Testis (tissue), 2 donors: ENCODE measurements at regions not wholly inside any gene's neighbourhood (a gene's known extent, or its start where the extent isn't known, plus 50 kb on each side); places are given as distances from the start of the nearest gene placed in this dataset.
"Not testable (repeated sequence)": the region's sequence is repeated elsewhere in the genome, so short reads cannot be mapped to it uniquely, and the experiment has no call there.

Experiments
- DNase-seq: peaks from one replicate; pipeline ENCODE4 v3.0.0-alpha.2; 2019
- H3K27ac ChIP-seq, 2 donors: fragments of 200-600 bp; sonication (generic); one replicate each; pipeline ENCODE4 v1.5.1; 2019
- H3K27me3 ChIP-seq: fragments of 200-600 bp; sonication (generic); one replicate; pipeline ENCODE4 v1.5.1; 2019
- H3K36me3 ChIP-seq: fragments of 200-600 bp; sonication (generic); one replicate; pipeline ENCODE4 v1.5.1; 2017; ENCODE audit warnings: low read depth; ENCODE audit errors: missing control alignments
- H3K4me1 ChIP-seq: fragments of 200-600 bp; sonication (generic); one replicate; pipeline ENCODE4 v1.5.1; 2019
- H3K4me3 ChIP-seq, 2 donors: fragments of 200-600 bp; sonication (generic); one replicate each; pipeline ENCODE4 v1.5.1; 2017 to 2019
- H3K9me3 ChIP-seq: fragments of 200-600 bp; sonication (generic); one replicate; pipeline ENCODE4 v1.5.1; 2017
- CTCF ChIP-seq, 3 experiments: fragments of 450-650 bp in 2 of 3; fragments of 200-600 bp in 1 of 3; sonication (generic) in 1 of 3; IDR thresholded peaks; one replicate each; pipeline ENCODE4 v1.5.1; 2016 to 2019; ENCODE audit warnings: antibody characterized with exemption in 3 of 3, mild to moderate bottlenecking in 2 of 3, moderate library complexity in 1 of 3
- POLR2A ChIP-seq: fragments of 450-650 bp; IDR thresholded peaks from one replicate; pipeline ENCODE4 v1.6.1; 2017; ENCODE audit warnings: antibody characterized with exemption, mild to moderate bottlenecking, moderate library complexity
- WGBS, 2 donors: methylation state at CpG; one replicate each; pipeline ENCODE4 v1.1.5; 2018; 5-methylcytosine and 5-hydroxymethylcytosine counted together
- intact Hi-C: fragments of 100-400 bp; cut with DNase I; formaldehyde crosslinking; loops from one replicate; pipeline ENCODE4 v1.15.1; 2023; ENCODE audit warnings: low total_unique reads

GRCh38 chr6:27601668-27602254 lies 128.9 kb upstream of the ZNF184 start:
- intact Hi-C loops = no loop called here
- no peaks in the 10 kb centered on the region for H3K9me3 ChIP-seq
- WGBS, 2 donors = 13 to 15% methylated on average over 23 of the region's 23 CpGs
- H3K36me3 ChIP-seq = no peaks in the 10 kb centered on the region
- TF ChIP-seq POLR2A = no peak
- TF ChIP-seq CTCF (IDR thresholded peaks at IDR 0.05) = no peak
- H3K4me1 ChIP-seq = no peaks in the 10 kb centered on the region
- no peak for DNase-seq
- H3K27me3 ChIP-seq = no peaks in the 10 kb centered on the region
- no peak overlapping the region for H3K27ac ChIP-seq
- H3K4me3 ChIP-seq = no peak overlapping the region

DNA sequence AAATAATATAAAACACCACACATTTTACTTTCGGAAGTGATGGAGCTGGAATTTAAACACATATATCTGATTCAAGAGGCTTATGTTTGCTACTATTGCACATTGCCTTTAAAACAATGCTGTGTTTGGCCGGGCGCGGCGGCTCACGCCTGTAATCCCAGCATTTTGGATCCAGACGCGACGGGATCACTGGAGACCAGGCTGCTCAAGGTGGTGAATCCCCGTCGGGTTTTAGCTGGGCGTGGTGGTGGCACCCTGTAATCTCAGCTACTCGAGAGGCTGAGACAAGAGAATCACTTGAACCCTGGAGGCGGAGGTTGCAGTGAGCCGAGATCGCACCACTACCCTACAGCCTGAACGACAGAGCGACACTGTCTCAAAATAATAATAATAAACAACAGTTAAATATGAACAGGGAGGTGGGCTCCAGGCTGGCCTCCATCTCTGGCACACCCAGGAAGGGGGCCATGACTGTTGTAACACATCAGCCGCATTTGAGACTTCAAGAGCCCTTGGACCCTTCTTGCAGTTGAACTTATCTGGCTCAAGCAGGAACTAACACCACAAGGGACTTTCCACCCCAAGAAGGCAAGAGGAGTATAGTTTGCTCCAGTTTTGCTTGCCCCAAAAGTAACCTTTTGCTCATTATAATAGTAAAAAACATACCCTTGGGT lies 127.1 kb upstream of the ZNF184 start:
- WGBS, 2 donors = 67 to 71% methylated on average over 12 to 19 of the region's 19 CpGs
- Histone ChIP-seq H3K4me1 (no peaks in the 10 kb centered on the region), H3K27ac (no peak overlapping the region), H3K9me3 (no peaks in the 10 kb centered on the region), H3K4me3 (no peak overlapping the region), H3K27me3 (no peaks in the 10 kb centered on the region), H3K36me3 (no peaks in the 10 kb centered on the region)
- intact Hi-C loops = no loop called here
- no peak for DNase-seq
- TF ChIP-seq POLR2A (no peak), CTCF (IDR thresholded peaks at IDR 0.05) (no peak)

DNA sequence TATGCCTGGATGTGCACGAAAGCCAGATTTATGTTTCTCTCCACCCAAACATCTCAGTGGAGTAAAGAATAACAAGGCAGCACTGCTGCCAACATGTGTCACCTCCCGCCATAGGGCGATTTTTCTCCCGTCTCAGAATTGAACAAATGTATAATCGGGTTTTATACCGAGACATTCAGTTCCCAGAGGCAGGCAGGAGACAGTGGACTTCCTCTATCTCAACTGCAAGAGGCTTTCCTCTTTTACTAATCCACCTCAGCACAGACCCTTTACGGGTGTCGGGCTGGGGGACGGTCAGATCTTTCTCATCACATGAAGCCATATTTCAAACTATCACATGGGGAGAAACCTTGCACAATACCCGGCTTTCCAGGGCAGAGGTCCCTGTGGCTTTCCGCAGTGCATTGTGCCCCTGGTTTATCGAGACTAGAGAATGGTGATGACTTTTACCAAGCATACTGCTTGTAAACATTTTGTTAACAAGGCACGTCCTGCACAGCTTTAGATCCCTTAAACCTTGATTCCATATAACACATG lies 124.2 kb upstream of the ZNF184 start:
- H3K27ac ChIP-seq, H3K4me1 ChIP-seq, intact Hi-C loops, H3K36me3 ChIP-seq, DNase-seq, H3K9me3 ChIP-seq, H3K4me3 ChIP-seq, H3K27me3 ChIP-seq: not testable (repeated sequence)
- 22 to 36% methylated on average over 13 of the region's 13 CpGs for WGBS, 2 donors

GRCh38 chr6:27593861-27594260 lies 121.0 kb upstream of the ZNF184 start:
- Histone ChIP-seq H3K9me3 (no peaks in the 10 kb centered on the region), H3K4me3 (no peak overlapping the region), H3K4me1 (no peaks in the 10 kb centered on the region), H3K27ac (no peak overlapping the region), H3K27me3 (no peaks in the 10 kb centered on the region), H3K36me3 (no peaks in the 10 kb centered on the region)
- WGBS, 2 donors = 10 to 11% methylated on average over 5 of the region's 5 CpGs
- TF ChIP-seq CTCF (IDR thresholded peaks at IDR 0.05) = no peak
- no peak for TF ChIP-seq POLR2A
- no peak for DNase-seq
- intact Hi-C loops = no loop called here

DNA sequence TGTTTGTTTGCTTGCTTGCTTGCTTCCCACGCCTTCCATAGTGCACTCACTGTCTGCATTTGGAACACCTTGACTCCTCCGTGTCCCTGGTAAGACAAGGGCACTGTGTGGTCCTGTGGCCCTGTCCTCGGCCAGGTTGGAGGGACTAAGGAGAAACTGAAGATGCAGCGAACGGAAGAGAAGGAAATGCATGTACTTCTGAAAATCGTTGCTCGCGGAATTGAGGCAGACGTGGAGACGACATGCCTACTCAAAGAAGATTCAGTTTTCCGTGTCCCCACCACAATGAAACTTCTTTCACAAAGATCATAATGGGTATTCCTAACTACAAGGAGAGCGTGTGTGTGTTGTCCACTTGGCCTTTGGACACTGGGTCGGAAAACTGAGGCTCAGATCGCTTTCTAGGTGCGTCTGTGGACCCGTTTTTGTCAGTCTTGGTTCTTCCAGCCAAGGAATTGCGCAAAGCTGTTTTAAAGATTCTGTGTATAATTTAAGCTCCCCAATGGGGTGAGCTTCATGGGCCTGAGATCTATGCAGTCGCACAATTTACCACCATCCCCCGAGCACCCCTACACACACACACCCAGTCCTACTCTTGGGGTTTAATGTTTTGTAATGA lies 120.4 kb upstream of the ZNF184 start:
- Histone ChIP-seq H3K4me1 (no peaks in the 10 kb centered on the region), H3K9me3 (no peaks in the 10 kb centered on the region), H3K27me3 (no peaks in the 10 kb centered on the region), H3K27ac (no peak overlapping the region), H3K4me3 (no peak overlapping the region), H3K36me3 (no peaks in the 10 kb centered on the region)
- DNase-seq = no peak
- TF ChIP-seq CTCF (IDR thresholded peaks at IDR 0.05) (no peak), POLR2A (no peak)
- intact Hi-C loops = no loop called here
- 7 to 8% methylated on average over 19 of the region's 19 CpGs for WGBS, 2 donors
